Ramos (cell line): ENCODE measurements at regions not wholly inside any gene's neighbourhood (a gene's known extent, or its start where the extent isn't known, plus 50 kb on each side); places are given as distances from the start of the nearest gene placed in this dataset.

ENCODE experiments used
- in situ Hi-C: fragments of 300-500 bp; cut with MboI; formaldehyde crosslinking; loops from one replicate; pipeline ENCODE4 v1.14.3; 2022; ENCODE audit warnings: low sequenced_read_pairs; ENCODE audit not compliant: unreplicated experiment

DNA sequence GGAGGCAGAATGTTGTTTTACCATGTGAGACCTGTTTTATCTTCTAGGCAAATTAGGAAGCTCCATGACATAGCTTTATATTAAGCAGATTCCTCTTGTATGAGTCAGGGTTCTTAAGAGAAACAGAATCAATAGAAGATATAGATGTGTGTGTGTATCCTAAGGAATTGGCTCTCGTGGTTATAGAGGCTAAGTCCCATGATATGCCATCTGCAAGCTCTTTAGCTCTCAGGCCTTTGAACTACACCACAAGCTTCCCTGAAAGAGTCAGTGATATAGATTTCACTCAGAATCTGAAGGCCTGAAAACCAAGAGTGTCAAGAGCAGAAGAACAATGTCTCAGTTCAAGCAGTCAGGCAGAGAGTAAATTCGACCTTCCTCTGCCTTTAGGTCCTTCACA is 365.8 kb upstream of the ZNF608 start:
- in situ Hi-C loops = no loop called here

DNA sequence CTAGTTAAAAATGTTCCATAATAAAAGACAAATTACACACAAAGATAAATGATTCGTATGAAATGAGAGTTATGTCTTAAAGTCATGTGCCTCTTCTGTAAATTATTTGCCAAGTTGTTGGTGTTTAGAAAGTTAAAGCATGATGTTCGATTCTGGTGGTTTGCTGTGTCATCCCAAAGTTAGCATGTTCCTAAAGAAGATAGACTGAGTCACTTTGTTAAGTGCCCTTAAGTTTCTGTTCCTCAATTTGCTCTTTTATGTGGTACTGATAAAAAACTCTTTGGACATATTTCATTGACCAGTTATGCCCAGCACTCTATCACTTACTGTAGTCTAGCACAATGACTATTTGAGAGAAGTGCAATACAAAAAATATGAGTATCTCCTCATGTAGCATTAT is 366.9 kb upstream of the ZNF608 start:
- in situ Hi-C loops = no loop called here

DNA sequence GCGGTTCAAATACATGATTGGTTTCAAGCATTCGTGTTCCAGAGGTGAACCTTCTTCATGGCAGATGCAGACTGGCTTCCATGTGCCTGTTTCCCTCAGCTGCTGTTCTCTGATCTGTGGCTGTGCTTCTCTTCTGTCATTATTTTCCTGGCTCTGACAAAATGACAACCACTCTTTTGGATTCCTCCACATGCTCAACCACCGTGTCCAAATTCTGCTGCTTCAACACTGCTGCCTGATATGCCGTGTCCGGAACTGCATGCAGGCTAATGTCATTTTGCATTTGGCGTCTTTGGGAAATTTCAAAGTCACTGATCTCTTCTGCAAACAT is 368.7 kb upstream of the ZNF608 start:
- in situ Hi-C loops = no loop called here

DNA sequence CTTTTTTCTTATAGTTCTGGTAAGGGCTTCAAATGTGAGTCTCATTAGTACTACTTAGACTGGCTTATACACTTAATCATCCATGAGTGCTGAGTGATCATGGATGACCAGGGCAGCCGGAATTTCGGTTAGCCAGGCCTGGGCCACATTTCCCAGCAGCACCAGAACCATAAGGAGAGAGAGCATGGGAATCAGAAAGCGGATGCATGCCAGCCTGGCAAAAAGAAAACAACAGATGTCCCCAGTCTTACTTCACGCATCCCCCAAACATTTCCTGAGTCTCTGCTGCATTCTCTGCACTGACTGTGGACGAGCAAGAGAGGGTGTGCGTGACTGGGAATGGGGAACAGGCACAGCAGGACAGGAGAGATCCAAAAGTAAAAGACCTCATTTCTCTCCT is 371.1 kb upstream of the ZNF608 start:
- in situ Hi-C loops = no loop called here

DNA sequence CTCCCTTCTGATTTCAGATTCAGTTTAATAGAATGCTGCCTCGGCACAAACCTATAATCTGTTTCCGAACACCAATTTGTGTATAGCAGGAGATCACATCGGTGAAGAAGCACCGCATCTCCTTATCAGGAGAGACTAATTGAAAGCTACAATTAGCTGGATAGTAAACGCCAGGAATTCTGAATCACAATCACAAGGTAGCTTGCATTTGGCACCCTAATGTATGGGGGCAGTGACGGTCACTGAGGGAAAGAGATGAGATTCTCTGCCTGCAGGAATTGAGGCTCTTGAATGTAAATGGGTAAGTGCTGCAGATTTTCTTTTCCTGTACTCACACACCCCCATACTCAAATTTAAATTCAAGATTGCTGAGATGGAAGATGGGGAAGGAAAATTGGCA is 373.6 kb upstream of the ZNF608 start:
- in situ Hi-C loops = no loop called here

DNA sequence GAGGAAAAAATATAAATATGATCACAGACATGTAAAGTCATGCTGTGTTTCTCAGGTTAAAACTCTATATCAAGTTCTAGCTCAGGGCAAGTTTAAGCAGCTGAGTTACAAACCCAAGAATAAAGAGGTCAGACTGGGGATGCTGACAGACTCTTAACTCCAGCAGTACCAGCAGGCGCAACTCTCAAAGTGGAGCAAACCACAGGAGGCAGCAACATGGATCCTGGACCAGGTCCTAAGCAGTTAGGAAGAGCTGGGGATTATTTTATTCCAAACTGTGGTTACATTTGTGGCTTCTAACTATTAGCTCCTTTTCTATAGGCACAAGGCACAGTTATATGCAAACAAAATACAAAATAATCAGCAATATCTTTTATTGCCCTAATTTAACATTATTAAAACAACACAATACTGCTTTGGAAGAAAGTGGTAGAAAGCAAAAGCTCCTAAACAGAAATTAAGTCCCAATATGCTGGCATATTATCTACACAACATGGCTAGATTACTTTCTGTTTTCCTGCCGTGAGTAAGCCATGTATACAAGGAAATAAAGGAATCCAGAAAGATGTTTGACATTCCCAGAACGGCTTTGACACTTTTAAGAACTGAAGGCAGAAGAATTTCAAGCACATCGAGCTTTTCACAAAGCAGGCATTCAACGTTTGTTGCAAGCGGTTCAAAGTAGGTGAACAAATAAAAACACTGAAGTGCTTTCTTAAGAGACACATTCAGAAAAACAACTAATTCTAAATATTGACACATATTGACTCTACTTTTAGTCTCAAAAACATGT is 378.8 kb upstream of the ZNF608 start:
- in situ Hi-C loops = no loop called here

DNA sequence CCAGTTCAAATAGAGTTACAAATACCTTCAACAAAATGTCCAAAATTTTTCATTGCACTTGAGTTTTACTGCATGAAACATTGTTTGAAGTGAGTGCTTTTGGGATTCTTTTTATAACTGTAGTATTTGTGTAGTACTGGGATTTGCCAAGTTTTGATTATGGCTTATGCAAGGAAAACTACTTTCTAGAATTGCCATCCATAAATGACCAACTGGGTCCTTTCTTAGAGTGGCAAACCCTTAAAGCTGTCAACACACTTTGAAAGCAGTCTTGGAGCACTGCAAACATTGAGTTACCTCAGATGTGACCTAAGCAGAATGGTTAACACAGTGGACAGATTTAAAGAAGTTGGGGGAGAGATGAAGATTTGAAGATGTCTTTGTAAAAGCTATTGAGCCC is 379.6 kb upstream of the ZNF608 start:
- in situ Hi-C loops = no loop called here

DNA sequence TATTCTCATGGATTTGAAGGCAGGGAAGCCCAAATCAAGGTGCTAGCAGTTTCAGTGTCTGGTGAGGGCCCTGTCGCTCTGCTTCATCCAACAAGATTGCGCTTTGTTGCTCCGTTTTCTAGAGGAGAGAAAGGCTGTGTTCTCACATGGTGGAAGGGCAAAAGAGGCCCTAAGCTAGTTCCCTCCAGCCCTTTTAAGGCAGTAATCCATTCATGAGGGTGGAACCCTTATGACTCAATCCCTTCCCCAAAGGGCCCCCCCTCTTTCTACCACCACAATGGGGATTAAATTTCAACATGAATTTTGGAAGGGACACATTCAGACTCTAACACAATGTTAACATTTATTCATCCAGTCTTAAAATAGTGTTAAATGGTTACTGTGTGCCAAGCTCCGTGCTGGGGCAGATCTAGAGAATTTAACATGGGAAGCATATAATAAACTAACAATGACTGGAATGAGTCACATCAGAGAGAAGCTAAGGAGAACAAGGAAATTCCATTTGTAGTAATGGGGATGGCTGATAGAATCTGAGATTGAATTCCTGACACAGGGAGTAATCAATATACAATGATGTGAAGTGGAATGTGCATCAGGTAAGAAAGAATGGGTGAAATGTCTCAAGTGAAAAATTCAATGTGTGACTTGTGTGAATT is 382.8 kb upstream of the ZNF608 start:
- in situ Hi-C loops = no loop called here

DNA sequence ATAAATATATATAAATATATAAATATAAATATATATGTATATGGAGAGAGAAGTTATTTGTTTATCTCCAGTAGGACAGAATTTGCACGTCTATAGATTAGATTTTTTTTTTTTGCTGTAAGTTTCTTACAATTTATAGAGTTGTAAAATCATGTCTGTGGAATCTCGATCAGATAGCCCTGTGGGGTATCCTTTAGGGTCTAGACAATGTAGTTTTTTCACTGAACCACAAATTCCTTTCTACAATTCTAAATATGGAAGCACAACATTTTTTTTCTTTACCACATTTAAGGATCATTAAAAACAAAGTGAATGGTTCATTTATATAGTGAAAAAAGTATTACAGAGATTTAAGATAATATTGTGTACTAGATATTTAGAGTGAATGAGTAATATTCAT is 384.2 kb upstream of the ZNF608 start:
- in situ Hi-C loops = no loop called here

DNA sequence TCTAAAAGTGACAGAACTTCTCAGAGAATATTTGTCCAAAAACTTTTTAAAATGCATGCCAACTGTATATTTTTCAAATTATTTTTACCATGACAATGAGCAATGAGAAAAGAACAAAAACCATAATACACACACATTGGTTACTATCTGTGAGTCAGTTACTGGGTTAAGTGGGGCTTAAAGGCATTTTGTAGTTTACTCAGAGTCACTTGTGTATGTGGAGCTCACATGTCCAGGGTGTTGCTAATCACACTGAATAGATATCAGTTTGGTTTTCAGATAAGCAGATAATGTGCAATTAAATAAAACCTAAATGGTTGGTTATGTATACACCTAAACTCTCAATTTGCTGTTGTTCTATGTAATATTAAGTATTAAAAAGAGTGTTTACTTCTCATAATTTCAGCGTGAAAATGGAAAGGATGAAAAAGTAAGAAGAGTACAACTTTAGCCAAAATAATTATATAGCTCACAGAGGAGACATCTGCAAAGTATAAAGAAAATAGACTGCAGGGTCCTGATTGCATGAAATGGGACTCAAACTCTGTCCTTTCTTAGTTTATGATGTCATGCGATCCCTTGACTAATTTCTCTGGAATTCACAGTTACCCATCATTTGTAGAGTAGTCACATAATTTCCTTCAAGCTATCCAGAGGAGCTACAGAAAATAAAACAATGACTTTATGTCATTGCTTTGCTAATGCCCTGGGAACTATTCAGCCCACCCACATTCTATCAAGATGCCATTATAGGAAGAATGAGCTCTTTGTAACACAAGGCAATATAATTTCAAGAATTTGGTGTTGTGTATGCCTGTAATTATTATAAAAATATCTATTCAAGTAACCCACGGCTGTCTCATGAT is 388.0 kb upstream of the ZNF608 start:
- in situ Hi-C loops = no loop called here

DNA sequence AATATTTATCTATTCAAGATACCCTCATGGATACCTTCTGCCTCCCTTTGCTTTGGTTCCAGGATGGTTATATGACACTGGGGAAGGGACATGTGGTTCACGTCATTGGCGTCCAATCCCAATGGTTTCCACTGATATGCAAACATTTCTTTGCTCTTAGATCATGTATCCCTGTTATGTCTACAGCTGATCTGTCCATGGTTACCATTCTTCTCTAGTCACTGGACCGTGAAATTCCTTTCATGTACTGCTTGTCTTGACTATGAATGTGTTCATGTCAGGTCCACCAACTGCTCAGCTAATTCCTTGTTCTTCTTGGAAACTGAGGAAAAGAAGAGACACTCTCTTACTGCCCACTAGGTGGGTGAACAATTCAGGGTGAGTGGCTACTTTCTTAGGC is 391.1 kb upstream of the ZNF608 start:
- in situ Hi-C loops = no loop called here

DNA sequence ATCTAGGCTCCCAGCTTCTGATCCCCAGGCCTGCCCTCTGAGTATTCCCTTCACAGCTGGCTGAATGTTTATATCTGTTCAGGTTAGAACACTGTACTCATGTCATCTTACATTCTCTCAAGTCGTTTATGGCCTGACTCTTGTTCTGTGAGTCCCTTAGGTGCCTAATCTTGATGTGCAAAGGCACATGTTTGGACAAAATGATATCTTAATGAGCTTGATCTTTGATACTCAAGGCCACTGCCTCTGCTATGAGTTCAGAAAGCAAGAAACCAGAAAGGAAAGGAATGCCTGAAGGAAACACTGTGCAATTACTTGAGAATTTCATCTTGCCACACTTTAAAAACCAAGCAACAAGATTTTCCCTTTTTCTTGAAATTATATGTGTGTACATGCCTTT is 391.8 kb upstream of the ZNF608 start:
- in situ Hi-C loops = no loop called here

DNA sequence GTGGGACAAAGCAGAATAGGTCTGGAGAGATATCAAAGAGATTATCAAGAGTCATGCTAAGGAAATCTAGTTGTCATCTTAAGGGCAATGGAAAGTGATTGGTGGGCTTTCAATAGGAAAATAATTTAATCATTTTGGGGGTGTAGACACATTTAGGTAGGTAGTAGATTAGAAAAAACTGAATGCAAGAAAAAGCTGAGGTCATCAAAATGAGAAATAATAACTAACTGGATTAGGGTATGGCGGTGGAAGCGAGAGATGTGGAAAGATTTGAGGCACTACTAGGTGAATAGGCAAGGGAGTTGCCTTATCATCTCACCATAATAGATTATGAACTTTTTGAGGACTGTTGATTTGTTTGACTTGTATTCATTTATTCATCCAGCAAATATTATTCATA is 393.2 kb upstream of the ZNF608 start:
- in situ Hi-C loops = no loop called here

DNA sequence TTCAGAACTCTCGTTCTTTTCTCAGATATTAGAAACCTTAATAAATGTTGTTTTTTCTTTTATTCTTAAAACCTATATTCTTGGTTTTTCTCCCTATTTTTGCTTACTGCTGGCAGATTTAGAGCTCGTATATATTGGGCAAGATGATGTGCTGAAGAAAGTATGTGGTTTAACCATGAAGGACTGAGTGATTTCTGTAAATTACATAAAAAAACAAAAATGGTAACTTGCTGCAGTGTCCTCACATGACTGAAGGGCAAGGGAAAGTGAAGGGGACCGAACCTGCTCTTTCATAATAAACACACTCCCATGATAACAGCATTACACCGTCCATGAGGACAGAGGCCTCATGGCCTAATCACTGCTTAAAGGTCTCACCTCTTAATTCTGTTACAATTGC is 393.8 kb upstream of the ZNF608 start:
- in situ Hi-C loops = no loop called here

DNA sequence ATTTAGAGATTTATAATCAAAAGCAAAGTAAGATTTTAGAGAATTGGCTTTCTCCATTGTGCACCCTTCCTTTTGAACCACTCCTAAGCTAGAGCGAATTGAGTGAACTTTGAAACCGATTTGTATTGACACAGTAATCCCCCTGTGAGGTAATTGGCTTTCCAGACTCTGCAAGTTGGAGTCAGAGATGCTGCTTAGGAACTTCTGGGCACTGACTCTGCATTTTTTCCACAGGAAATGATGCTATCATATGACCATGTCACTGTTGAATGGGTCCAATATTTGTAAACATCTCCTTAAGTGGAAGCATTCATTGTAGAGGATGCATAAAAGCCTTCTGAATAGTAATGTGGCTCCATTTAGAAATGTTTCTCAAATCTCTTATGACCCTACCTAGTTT is 394.4 kb upstream of the ZNF608 start:
- in situ Hi-C loops = no loop called here

DNA sequence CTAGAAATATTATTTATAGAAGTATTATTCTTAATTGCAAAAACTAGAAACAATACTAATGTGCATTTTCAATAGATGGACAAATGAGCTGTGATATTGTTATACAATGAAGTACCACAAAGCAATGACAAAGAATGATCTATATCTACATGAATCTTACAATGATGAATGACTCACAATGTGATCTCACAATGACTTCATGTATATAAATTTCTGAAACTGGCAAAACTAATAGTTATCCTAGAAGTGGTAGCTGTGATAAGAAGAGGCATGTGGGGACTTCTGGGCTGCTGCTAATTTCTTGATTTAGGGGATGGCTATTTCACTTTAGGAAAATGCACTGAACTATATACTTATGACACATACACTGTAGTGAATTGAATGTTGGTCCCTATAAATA is 396.0 kb upstream of the ZNF608 start:
- in situ Hi-C loops = no loop called here

DNA sequence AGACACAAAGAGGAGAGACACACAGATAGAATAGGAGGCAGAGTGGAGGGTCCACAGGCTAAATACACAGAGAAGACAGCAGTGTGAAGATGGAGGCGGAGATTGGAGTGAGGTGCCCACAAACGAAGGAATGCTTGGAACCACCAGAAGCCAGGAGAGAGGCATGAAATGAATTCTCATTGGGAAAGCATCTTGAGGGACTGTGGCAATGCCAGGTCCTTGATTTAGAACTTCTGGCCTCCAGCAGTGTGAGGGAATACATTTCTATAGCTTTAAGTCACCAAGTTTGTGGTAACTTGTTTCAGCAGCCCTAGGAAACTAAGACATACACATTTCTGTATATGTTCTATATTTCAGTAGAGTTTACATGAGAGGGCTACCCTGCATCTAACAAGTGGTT is 396.6 kb upstream of the ZNF608 start:
- in situ Hi-C loops = no loop called here

DNA sequence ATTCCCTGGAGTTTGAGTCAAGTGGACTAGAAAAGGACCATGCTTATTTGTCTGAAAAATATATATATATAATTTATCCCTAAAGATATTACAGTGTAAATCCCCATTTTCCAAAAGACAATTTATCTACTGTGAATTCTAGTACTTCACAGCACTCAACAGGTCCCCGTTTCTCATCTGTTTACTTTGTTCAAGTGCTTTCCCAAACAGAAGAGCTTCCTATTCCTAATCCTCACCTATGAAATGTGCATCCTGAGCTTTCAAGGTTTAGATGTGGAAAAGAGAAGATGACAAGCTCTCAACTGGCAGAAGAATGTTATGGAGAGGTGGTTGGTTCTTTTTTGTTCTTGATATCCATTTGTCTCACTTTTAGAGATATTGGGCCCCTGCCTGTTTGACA is 401.6 kb upstream of the ZNF608 start:
- in situ Hi-C loops = no loop called here

DNA sequence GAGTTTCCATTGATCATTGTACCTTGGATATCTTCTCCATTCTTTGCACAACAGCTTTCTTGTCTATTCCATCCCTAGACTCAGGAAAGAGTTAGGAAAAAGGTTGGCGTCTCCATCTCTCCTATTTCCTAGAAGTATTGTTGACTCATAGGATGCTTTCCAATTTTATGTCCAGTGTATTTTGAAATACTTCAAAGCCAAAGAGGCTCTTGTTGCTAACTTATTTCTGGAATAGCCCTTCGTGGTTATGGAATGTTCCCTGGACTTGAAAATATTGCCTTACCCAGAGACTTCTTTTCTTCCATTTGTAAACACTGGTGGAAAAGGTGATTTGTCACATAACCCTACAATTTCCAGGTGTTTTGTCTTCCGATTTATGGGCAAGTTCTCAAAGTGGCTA is 402.3 kb upstream of the ZNF608 start:
- in situ Hi-C loops = no loop called here

DNA sequence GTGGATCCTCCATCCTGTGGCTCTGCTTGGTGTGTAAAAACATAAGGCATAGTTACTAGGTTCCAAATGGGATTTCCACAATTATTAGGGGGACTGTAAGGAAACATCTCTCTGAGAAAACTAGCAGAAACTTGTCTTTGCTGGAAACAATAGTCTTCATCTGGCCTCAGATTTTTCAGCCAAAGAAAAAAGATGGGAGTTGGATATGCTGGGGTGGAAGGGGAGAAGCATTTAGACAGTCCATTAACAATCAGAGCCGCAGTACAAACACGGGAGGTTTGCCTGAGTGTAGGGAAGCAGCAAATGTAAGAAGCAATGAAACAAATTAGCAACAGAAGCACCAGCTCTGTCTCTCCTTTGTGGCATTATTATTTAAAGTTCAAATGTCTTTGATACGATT is 402.7 kb upstream of the ZNF608 start:
- in situ Hi-C loops = no loop called here

DNA sequence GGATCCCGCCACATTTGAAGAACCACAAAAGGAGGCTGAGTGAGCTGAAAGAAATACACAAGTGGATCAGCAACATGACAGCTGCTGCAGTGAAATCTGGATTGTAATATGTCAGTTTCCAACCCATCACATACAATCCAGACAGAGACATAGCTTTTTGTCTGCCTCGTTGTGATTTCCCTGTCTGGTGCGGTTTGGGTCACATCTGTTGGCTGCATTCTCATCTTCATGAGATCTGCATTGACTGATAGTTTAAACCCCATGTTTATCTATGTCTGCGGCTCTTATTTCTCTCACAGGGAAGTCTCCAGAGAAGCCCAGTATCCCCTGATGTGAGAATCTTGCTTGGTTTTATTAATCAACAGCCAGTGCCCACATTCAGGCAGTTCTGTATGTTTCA is 403.1 kb upstream of the ZNF608 start:
- in situ Hi-C loops = no loop called here
